ENCODE measurements at regions not wholly inside any gene's neighbourhood (a gene's known extent, or its start where the extent isn't known, plus 50 kb on each side); places are given as distances from the start of the nearest gene placed in this dataset.

- Histone ChIP-seq H2AFZ (ENCODE audit: control insufficient read depth, low read depth, low read length) (no peak overlapping the region), H3K9ac (ENCODE audit: control insufficient read depth, insufficient read depth, low read length) (no peak overlapping the region), H3K9me3 (replicated peaks; ENCODE audit: control insufficient read depth, insufficient read depth, low read length) (no peaks in the 10 kb centered on the region), H3K27me3 (replicated peaks in 1 of 2; ENCODE audit: control insufficient read depth in 2 of 2, insufficient read depth in 2 of 2, low read length in 1 of 2) (no peaks in the 10 kb centered on the region), H3K4me3 (no peak overlapping the region), H4K20me1 (ENCODE audit: control insufficient read depth, insufficient read depth) (no peaks in the 10 kb centered on the region), H3K27ac (ENCODE audit: control insufficient read depth, insufficient read depth) (no peak overlapping the region), H3K4me1 (ENCODE audit: control insufficient read depth, insufficient read depth, low read length) (no peaks in the 10 kb centered on the region), H3K36me3 (ENCODE audit: control insufficient read depth in 2 of 2, insufficient read depth in 2 of 2, low read length in 1 of 2) (no peaks in the 10 kb centered on the region), H3K79me2 (ENCODE audit: control insufficient read depth, insufficient read depth, low read length) (no peaks in the 10 kb centered on the region), H3K4me2 (ENCODE audit: control insufficient read depth, insufficient read depth) (no peak overlapping the region)
- in situ Hi-C loops (cut with MboI) (no loop called here), intact Hi-C loops (cut with micrococcal nuclease; ENCODE audit: unreplicated experiment) (no loop called here)
- TF ChIP-seq ZNF274 (IDR thresholded peaks at IDR 0.05; ENCODE audit: insufficient read depth, insufficient read length) (no peak), JUNB (IDR thresholded peaks at IDR 0.05) (no peak)
- WGBS (ENCODE audit: insufficient coverage, insufficient replicate concordance, low lambda C conversion rate, missing lambda C conversion rate): 33% methylated on average over 2 of the region's 2 CpGs
- POLR2A ChIA-PET: no interaction called here
- DNase-seq (ENCODE audit: low read depth, low spot score) (no peak), ATAC-seq (no peak), FAIRE-seq (no peak)
- CTCF ChIA-PET: no interaction called here
- no TSS peak for BruUV-seq (replicated peaks)
- SMC1A ChIA-PET (ENCODE audit: uncharacterized antibody, unreplicated experiment): no interaction called here
- RAD21 ChIA-PET (ENCODE audit: unreplicated experiment): no interaction called here
These were observed 178.6 kb upstream of the MAP3K7 start for GRCh38 chr6:90765491-90765890.

DNA sequence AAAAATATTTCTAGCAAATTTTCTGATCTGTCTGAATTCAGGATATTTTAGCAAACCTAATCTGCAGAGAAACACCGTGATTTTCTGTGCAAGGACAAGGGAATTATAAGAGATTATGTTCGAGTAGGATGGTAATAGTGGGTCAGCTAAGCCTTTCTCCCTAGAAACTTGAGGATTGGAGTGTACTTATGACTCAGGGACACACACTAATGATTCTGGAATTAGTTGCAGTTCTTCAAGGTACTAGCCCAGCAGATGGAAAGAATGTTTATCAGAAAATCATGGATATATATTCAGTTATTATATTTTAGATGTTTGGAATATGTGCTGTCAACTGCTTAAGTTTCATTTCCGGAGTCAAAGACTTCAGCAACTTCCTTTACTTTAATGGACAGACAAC, 177.1 kb upstream of the MAP3K7 start:
- Histone ChIP-seq H3K4me3 (no peak overlapping the region), H2AFZ (ENCODE audit: control insufficient read depth, low read depth, low read length) (no peak overlapping the region), H3K9ac (ENCODE audit: control insufficient read depth, insufficient read depth, low read length) (no peak overlapping the region), H3K27me3 (replicated peaks in 1 of 2; ENCODE audit: control insufficient read depth in 2 of 2, insufficient read depth in 2 of 2, low read length in 1 of 2) (no peaks in the 10 kb centered on the region), H4K20me1 (ENCODE audit: control insufficient read depth, insufficient read depth) (no peaks in the 10 kb centered on the region), H3K79me2 (ENCODE audit: control insufficient read depth, insufficient read depth, low read length) (no peaks in the 10 kb centered on the region), H3K4me1 (ENCODE audit: control insufficient read depth, insufficient read depth, low read length) (no peaks in the 10 kb centered on the region), H3K9me3 (replicated peaks; ENCODE audit: control insufficient read depth, insufficient read depth, low read length) (no peaks in the 10 kb centered on the region), H3K4me2 (ENCODE audit: control insufficient read depth, insufficient read depth) (no peak overlapping the region), H3K27ac (ENCODE audit: control insufficient read depth, insufficient read depth) (no peak overlapping the region), H3K36me3 (ENCODE audit: control insufficient read depth in 2 of 2, insufficient read depth in 2 of 2, low read length in 1 of 2) (no peaks in the 10 kb centered on the region)
- POLR2A ChIA-PET: no interaction called here
- no peak for FAIRE-seq
- CTCF ChIA-PET: no interaction called here
- RAD21 ChIA-PET (ENCODE audit: unreplicated experiment): no interaction called here
- DNase-seq (ENCODE audit: low read depth, low spot score): no peak
- SMC1A ChIA-PET (ENCODE audit: uncharacterized antibody, unreplicated experiment): interaction anchor here (0.7 kb wide), 1 partner anchor 750 kb away, joined by 3 read pairs; no protein-coding TSS in a partner anchor
- 14% methylated on average over 3 of the region's 3 CpGs for WGBS (ENCODE audit: insufficient coverage, insufficient replicate concordance, low lambda C conversion rate, missing lambda C conversion rate)
- intact Hi-C loops (cut with micrococcal nuclease; ENCODE audit: unreplicated experiment): no loop called here
- no TSS peak for BruUV-seq (replicated peaks)
- ATAC-seq: no peak
- in situ Hi-C loops (cut with MboI): no loop called here
- TF ChIP-seq IRF3 (IDR thresholded peaks at IDR 0.05) (no peak), KAT2A (conservative IDR thresholded peaks at IDR 0.05; ENCODE audit: control insufficient read depth, low read depth, low read length) (no peak), CBX3 (IDR thresholded peaks at IDR 0.05; ENCODE audit: borderline replicate concordance, low read depth) (no peak), LARP7 (IDR thresholded peaks at IDR 0.05) (no peak), MYB (IDR thresholded peaks at IDR 0.05; ENCODE audit: borderline replicate concordance, low read depth, low read length) (no peak), SUZ12 (IDR thresholded peaks at IDR 0.05; ENCODE audit: unreplicated experiment) (no peak), SRF (IDR thresholded peaks at IDR 0.05; ENCODE audit: low read depth in 2 of 2, low read length in 2 of 2) (no peak), POLR2AphosphoS5 (IDR thresholded peaks at IDR 0.05; ENCODE audit: low read length) (no peak), REST (IDR thresholded peaks at IDR 0.05; ENCODE audit: low read depth, low read length) (no peak), NR2C1 (IDR thresholded peaks at IDR 0.05) (no peak), PML (IDR thresholded peaks at IDR 0.05; ENCODE audit: low read length) (no peak), BMI1 (IDR thresholded peaks at IDR 0.05; ENCODE audit: borderline replicate concordance) (no peak), YBX1 (IDR thresholded peaks at IDR 0.05) (no peak)
- TF ChIP-seq, protein P1, sequence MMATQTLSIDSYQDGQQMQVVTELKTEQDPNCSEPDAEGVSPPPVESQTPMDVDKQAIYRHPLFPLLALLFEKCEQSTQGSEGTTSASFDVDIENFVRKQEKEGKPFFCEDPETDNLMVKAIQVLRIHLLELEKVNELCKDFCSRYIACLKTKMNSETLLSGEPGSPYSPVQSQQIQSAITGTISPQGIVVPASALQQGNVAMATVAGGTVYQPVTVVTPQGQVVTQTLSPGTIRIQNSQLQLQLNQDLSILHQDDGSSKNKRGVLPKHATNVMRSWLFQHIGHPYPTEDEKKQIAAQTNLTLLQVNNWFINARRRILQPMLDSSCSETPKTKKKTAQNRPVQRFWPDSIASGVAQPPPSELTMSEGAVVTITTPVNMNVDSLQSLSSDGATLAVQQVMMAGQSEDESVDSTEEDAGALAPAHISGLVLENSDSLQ (IDR thresholded peaks at IDR 0.05): no peak

Measured in GM12878 (cell line).